ENCODE measurements at regions not wholly inside any gene's neighbourhood (a gene's known extent, or its start where the extent isn't known, plus 50 kb on each side); places are given as distances from the start of the nearest gene placed in this dataset.
"Not testable (repeated sequence)": the region's sequence is repeated elsewhere in the genome, so short reads cannot be mapped to it uniquely, and the experiment has no call there.

- no peak for DNase-seq (ENCODE audit: low read depth)
Observed at GRCh38 chr10:53356616-53357349, 584.2 kb upstream of the MBL2 start.

DNA sequence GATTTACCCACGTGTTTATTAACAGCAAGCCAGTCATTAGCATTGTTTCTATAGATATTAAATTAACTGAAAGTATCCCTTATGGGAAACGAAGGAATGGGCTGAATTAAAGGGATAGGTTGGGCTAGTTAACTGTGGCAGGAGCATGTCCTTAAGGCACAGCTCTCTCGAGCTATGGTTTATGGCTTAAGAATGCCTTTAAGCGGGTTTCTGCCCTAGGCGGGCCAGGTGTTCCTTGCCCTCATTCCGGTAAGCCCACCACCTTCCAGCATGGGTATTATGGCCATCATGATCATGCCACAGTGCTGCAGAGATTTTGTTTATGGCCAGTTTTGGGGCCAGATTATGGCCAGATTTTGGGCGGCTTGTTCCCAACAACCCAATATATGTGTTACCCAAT lies 569.9 kb upstream of the MBL2 start:
- DNase-seq (ENCODE audit: low read depth) = not testable (repeated sequence)

More at GRCh38 chr10:53356616-53357349, 584.2 kb upstream of the MBL2 start:
- H3K4me3 ChIP-seq (ENCODE audit: low read depth, low read length) = no peak overlapping the region
- TF ChIP-seq, protein P1, sequence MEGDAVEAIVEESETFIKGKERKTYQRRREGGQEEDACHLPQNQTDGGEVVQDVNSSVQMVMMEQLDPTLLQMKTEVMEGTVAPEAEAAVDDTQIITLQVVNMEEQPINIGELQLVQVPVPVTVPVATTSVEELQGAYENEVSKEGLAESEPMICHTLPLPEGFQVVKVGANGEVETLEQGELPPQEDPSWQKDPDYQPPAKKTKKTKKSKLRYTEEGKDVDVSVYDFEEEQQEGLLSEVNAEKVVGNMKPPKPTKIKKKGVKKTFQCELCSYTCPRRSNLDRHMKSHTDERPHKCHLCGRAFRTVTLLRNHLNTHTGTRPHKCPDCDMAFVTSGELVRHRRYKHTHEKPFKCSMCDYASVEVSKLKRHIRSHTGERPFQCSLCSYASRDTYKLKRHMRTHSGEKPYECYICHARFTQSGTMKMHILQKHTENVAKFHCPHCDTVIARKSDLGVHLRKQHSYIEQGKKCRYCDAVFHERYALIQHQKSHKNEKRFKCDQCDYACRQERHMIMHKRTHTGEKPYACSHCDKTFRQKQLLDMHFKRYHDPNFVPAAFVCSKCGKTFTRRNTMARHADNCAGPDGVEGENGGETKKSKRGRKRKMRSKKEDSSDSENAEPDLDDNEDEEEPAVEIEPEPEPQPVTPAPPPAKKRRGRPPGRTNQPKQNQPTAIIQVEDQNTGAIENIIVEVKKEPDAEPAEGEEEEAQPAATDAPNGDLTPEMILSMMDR (conservative IDR thresholded peaks at IDR 0.05; ENCODE audit: low read depth, low read length) = no peak

GRCh38 chr10:53338199-53338598 lies 565.6 kb upstream of the MBL2 start:
- not testable (repeated sequence) for H3K4me3 ChIP-seq (ENCODE audit: low read depth, low read length); DNase-seq (ENCODE audit: low read depth)

More for the DNA sequence above, 569.9 kb upstream of the MBL2 start:
- not testable (repeated sequence) for H3K4me3 ChIP-seq (ENCODE audit: low read depth, low read length)

- not testable (repeated sequence) for DNase-seq (ENCODE audit: low read depth); H3K4me3 ChIP-seq (ENCODE audit: low read depth, low read length)
Observed at GRCh38 chr10:53335803-53336422, 563.3 kb upstream of the MBL2 start.

- TF ChIP-seq, protein P1 (conservative IDR thresholded peaks at IDR 0.05; ENCODE audit: low read depth, low read length) = no peak
- no peak for DNase-seq (ENCODE audit: low read depth)
- H3K4me3 ChIP-seq (ENCODE audit: low read depth, low read length) = no peak overlapping the region
Observed at GRCh38 chr10:53331460-53331859, 558.9 kb upstream of the MBL2 start.

DNA sequence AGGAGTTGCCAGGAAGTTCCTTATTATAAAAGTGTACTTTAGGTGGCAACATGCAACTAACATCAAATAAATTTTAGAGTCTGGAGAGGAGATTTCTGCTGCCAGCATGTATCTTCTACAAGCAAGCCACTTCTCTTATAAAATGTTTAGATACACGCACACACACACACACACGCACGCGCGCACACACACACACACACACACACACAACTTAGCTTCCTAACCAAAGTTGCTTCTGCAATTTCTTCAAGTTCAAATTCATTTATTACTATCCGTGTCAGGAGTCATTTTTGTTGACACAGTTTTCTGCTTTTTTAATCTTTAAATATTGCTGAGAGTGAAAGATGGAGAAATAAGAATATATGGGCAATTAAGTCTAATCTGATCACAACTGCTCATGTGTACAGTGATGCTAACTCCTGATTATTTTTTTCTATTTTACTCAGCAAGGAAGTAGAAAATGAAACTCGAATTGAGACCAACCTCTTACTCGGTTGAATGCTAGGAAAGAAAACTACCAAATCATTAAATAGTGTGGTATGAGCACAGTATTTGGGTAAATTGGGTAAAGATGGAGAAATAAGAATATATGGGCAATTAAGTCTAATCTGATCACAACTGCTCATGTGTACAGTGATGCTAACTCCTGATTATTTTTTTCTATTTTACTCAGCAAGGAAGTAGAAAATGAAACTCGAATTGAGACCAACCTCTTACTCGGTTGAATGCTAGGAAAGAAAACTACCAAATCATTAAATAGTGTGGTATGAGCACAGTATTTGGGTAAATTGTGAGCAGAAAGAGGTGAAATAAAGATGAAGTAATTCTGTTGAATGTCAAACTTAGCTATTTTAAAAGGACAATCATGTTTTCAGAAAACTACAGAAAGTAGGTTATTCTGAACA lies 554.1 kb upstream of the MBL2 start:
- DNase-seq (ENCODE audit: low read depth); H3K4me3 ChIP-seq (ENCODE audit: low read depth, low read length): not testable (repeated sequence)

DNA sequence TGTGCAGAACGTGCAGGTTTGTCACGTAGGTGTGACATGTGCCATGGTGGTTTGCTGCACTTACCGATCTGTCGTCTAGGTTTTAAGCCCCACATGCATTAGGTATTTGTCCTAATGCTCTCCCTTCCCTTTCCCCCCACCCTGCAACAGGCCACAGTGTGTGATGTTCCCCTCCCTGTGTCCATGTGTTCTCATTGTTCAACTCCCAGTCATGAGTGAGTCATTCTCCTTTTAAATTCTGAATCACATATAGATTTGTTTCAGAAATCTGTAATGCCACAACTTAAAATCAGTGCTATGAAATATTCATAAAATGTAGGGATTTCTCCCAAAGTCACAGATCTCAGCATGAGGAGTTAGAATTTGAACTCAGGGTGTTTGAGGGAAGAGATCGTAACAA lies 552.5 kb upstream of the MBL2 start:
- TF ChIP-seq, protein P1 (conservative IDR thresholded peaks at IDR 0.05; ENCODE audit: low read depth, low read length) = no peak
- H3K4me3 ChIP-seq (ENCODE audit: low read depth, low read length) = no peak overlapping the region
- DNase-seq (ENCODE audit: low read depth) = no peak

- no peak for DNase-seq (ENCODE audit: low read depth)
- no peak overlapping the region for H3K4me3 ChIP-seq (ENCODE audit: low read depth, low read length)
- TF ChIP-seq, protein P1 (conservative IDR thresholded peaks at IDR 0.05; ENCODE audit: low read depth, low read length) = peak; percentile 35
Observed at GRCh38 chr10:53315709-53316108, 543.1 kb upstream of the MBL2 start.
